Mucosa of stomach (tissue), 1 donor: ENCODE measurements at regions not wholly inside any gene's neighbourhood (a gene's known extent, or its start where the extent isn't known, plus 50 kb on each side); places are given as distances from the start of the nearest gene placed in this dataset.

ENCODE experiments used
- H3K27me3 ChIP-seq: one replicate; pipeline ENCODE4 v1.7.0; 2013; ENCODE audit warnings: mild to moderate bottlenecking, low read length; ENCODE audit not compliant: control insufficient read depth, insufficient read depth
- H3K36me3 ChIP-seq: one replicate; pipeline ENCODE4 v1.7.0; 2013; ENCODE audit warnings: low read length; ENCODE audit not compliant: control insufficient read depth, insufficient read depth
- H3K4me1 ChIP-seq: one replicate; pipeline ENCODE4 v1.7.0; 2013; ENCODE audit warnings: mild to moderate bottlenecking, low read length; ENCODE audit not compliant: control insufficient read depth, insufficient read depth
- H3K4me3 ChIP-seq: one replicate; pipeline ENCODE4 v1.7.0; 2013; ENCODE audit warnings: low read length
- H3K9ac ChIP-seq: one replicate; pipeline ENCODE4 v1.7.0; 2013; ENCODE audit warnings: mild to moderate bottlenecking, low read length, moderate library complexity
- H3K9me3 ChIP-seq: one replicate; pipeline ENCODE4 v1.7.0; 2013; ENCODE audit warnings: mild to moderate bottlenecking, low read length, moderate library complexity; ENCODE audit not compliant: control insufficient read depth
- donor health status: Pancreatic carcinoma.

GRCh38 chr5:125396462-125396861 is 650.0 kb upstream of the ZNF608 start:
- peaks cover 36% of the 10 kb centered on the region for H3K4me1 ChIP-seq
- H3K27me3 ChIP-seq = no peaks in the 10 kb centered on the region
- H3K36me3 ChIP-seq = no peaks in the 10 kb centered on the region
- no peak overlapping the region for H3K9ac ChIP-seq
- no peak overlapping the region for H3K4me3 ChIP-seq
- no peaks in the 10 kb centered on the region for H3K9me3 ChIP-seq

GRCh38 chr5:125398466-125398865 is 652.0 kb upstream of the ZNF608 start:
- H3K9ac ChIP-seq = no peak overlapping the region
- H3K36me3 ChIP-seq = no peaks in the 10 kb centered on the region
- H3K4me1 ChIP-seq = peaks cover 39% of the 10 kb centered on the region
- H3K4me3 ChIP-seq = no peak overlapping the region
- H3K9me3 ChIP-seq = no peaks in the 10 kb centered on the region
- H3K27me3 ChIP-seq = no peaks in the 10 kb centered on the region

DNA sequence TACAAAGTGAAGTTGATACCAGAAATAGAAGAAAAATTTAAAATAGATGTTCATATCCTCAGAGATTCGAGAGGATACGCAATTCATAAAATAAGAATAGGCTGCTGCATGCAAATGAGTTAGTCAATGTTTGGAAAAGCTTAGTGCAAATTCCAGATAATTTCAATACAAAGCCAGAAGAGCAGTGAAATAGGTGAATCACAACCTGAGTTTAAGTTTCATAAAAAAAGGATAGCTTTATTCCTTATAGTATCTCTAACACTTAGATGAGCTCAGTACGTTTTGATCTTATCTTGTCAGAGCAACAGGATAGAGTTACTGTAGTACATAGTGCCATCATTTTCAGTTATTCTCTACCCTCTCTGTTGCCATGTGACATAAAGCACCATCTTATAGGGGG is 653.4 kb upstream of the ZNF608 start:
- no peaks in the 10 kb centered on the region for H3K27me3 ChIP-seq
- H3K36me3 ChIP-seq = no peaks in the 10 kb centered on the region
- no peaks in the 10 kb centered on the region for H3K9me3 ChIP-seq
- no peak overlapping the region for H3K9ac ChIP-seq
- H3K4me3 ChIP-seq = no peak overlapping the region
- peaks cover 25% of the 10 kb centered on the region for H3K4me1 ChIP-seq

GRCh38 chr5:125401724-125402622 is 655.5 kb upstream of the ZNF608 start:
- H3K4me1 ChIP-seq = peaks cover 16% of the 10 kb centered on the region
- no peak overlapping the region for H3K4me3 ChIP-seq
- H3K9ac ChIP-seq = no peak overlapping the region
- no peaks in the 10 kb centered on the region for H3K9me3 ChIP-seq
- no peaks in the 10 kb centered on the region for H3K36me3 ChIP-seq
- H3K27me3 ChIP-seq = no peaks in the 10 kb centered on the region

- no peaks in the 10 kb centered on the region for H3K36me3 ChIP-seq
- H3K4me1 ChIP-seq = peaks cover 16% of the 10 kb centered on the region
- no peak overlapping the region for H3K4me3 ChIP-seq
- no peak overlapping the region for H3K9ac ChIP-seq
- H3K27me3 ChIP-seq = no peaks in the 10 kb centered on the region
- no peaks in the 10 kb centered on the region for H3K9me3 ChIP-seq
Measured at GRCh38 chr5:125402787-125403186, 656.3 kb upstream of the ZNF608 start.

GRCh38 chr5:125404056-125404455 is 657.6 kb upstream of the ZNF608 start:
- H3K27me3 ChIP-seq = no peaks in the 10 kb centered on the region
- peaks cover 20% of the 10 kb centered on the region for H3K4me1 ChIP-seq
- no peak overlapping the region for H3K9ac ChIP-seq
- no peak overlapping the region for H3K4me3 ChIP-seq
- no peaks in the 10 kb centered on the region for H3K36me3 ChIP-seq
- H3K9me3 ChIP-seq = no peaks in the 10 kb centered on the region

DNA sequence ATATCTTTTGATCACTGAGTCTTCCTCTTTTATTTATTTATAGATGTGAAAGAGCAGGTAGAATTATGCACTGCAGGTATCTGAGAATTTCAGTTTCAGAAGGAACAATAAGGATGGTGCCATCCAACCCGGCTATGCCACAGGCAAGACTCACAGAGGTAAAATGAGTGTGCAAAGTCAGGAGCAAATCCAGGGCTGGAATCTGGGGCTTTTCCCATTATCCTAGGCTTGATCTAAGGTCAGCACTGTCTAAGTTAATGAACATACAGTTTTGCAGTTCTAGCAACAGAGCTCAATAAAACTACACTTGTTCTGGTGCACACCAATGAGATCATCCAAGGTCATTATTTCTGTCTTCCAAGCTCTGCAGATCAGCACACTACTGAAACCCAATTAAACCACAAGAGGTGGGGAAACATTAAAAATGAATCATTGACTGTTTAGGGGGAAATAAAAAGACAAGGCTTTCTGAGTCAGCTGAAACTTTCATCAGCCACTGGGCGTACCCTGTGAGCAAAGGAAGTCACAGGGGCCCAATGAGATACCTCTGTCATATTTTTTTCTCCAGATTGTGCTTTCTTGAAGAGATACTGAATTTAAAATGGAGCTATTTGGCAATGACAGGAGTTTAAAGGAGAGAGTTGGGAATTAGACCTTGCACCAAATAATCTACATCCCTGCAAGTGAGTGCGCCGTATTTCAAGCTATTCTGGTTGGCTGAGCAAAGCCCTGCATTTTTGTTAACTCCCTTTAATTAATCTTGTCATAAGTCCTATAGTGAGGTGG is 662.2 kb upstream of the ZNF608 start:
- Histone ChIP-seq H3K36me3 (no peaks in the 10 kb centered on the region), H3K4me1 (peaks cover 46% of the 10 kb centered on the region), H3K27me3 (no peaks in the 10 kb centered on the region), H3K4me3 (no peak overlapping the region), H3K9me3 (no peaks in the 10 kb centered on the region), H3K9ac (no peak overlapping the region)

GRCh38 chr5:125409234-125409860 is 662.9 kb upstream of the ZNF608 start:
- Histone ChIP-seq H3K36me3 (no peaks in the 10 kb centered on the region), H3K9me3 (no peaks in the 10 kb centered on the region), H3K9ac (peak overlapping the region; percentile 0), H3K4me1 (peaks cover 46% of the 10 kb centered on the region), H3K4me3 (no peak overlapping the region), H3K27me3 (no peaks in the 10 kb centered on the region)

DNA sequence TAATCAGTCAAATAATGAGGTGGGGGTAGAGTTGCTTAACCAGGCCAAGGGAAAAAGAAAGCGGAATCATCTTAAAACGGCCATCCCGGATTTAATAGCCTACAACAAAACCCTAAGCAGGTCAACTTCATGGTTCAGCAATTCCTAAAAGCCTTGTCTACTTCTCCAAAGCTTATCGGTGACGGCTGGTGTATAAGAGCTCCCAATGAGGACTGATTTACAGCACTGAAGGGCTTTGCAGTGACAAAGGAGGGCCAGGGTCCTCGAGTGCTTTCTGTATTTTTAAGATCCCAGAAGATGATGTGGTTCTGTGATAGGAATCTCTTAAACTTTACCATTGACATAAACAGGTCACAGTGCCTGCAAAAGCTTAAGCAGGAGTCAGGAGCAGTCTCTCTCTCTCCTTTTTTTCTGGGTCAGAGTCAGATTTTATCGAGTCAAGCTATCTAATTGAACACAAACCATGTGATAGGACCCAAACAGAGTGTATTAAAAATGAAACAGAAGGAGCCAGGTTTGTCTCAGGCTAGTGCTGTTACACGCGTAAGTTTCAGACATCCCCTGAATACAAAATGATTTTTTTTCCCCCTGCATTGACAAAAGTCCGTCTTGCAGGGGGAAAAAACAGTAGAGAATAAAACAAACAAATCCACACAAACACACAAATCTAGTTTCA is 663.6 kb upstream of the ZNF608 start:
- H3K4me3 ChIP-seq = no peak overlapping the region
- peak overlapping the region; percentile 0 for H3K9ac ChIP-seq
- no peaks in the 10 kb centered on the region for H3K36me3 ChIP-seq
- peaks cover 46% of the 10 kb centered on the region for H3K4me1 ChIP-seq
- H3K27me3 ChIP-seq = no peaks in the 10 kb centered on the region
- no peaks in the 10 kb centered on the region for H3K9me3 ChIP-seq

DNA sequence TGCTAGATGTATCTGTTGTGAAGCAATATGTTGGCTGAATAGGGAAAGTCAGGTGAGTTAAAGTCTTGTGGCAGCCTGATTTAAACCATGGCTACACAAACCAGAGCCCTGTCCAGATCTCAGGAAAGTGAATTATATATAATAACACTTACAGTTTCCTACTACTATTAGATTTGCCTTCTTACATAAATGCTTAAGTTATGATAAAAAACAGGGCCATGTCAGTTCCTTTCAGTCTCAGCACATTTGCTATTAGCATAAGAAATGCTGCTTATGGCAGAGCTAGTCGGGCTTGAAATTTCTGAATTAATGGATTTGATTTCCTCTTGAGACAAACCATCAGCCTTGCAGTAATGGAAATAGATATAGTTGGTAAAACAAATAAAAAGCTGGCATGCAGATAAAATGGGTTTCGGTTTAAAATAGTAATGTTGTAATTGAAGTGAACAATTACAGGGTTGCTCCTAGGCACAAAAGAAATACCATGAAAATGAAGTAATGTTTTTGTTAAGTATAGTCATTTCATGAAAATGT is 664.2 kb upstream of the ZNF608 start:
- Histone ChIP-seq H3K27me3 (no peaks in the 10 kb centered on the region), H3K36me3 (no peaks in the 10 kb centered on the region), H3K9me3 (no peaks in the 10 kb centered on the region), H3K4me1 (peaks cover 46% of the 10 kb centered on the region), H3K4me3 (no peak overlapping the region), H3K9ac (peak overlapping the region; percentile 0)

DNA sequence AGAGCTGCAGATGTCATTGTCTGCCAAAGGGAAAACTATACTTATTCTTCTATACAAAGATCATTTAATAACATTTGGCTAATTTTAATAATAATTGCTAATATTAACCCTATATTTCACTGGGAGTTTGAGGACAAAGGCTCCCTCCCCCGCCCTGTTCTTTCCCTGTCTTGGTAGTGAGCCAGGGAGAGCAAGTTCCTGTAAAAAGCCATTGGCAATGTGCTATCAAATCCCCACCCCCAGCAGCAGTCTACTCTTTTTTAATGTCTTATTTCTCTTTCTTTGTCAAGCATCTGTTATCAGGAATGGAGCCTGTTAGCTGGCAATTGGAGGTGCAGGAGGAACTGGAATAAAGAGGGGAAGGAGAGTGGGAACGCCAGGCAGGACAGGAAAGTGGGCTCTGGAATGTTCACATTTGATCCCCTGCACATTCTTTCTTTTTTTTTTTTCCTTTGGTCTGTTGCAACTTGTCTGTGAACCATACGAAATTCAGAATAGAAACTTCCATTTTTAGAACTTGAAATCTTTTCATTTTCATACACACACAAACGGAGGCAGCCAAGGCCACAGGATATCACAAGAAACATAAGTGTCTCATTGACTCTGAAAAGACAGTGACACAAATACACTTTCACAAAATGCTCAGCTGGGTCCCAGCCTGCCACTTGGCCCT is 664.8 kb upstream of the ZNF608 start:
- Histone ChIP-seq H3K4me1 (peaks cover 46% of the 10 kb centered on the region), H3K27me3 (no peaks in the 10 kb centered on the region), H3K36me3 (no peaks in the 10 kb centered on the region), H3K9me3 (no peaks in the 10 kb centered on the region), H3K4me3 (no peak overlapping the region), H3K9ac (peak overlapping the region; percentile 33)
